ENCODE measurements at regions not wholly inside any gene's neighbourhood (a gene's known extent, or its start where the extent isn't known, plus 50 kb on each side); places are given as distances from the start of the nearest gene placed in this dataset.
A peak's percentile ranks its signal among the peaks of the same experiment; 100 is the strongest.

DNA sequence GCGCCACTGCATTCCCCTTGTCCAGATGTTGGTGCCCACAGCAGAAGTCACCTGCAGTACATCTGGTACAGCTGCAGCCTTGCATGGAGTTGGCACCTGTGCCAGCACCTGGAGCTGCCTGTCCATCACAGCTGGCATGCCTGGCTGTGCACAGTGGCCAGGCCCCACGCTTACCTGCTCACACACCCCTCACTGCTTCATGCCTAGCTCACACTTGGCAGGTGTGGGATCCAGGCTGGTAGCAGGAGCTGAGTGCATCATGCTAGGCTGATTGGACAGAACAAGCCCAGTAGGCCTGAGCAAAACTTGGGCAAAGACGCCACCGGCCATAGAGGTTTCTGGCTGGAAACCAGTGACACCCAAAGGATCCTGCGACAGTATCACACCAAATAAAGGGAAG, 402.8 kb downstream of the FOXG1 start:
- no peak for TF ChIP-seq CTCF (IDR thresholded peaks at IDR 0.05; ENCODE audit: insufficient read depth, low read depth, low read length, missing control alignments)
- DNase-seq (ENCODE audit: low read depth): no peak
- H3K4me3 ChIP-seq (ENCODE audit: low read length): no peak overlapping the region

- no peak for TF ChIP-seq CTCF (IDR thresholded peaks at IDR 0.05; ENCODE audit: insufficient read depth, low read depth, low read length, missing control alignments)
- peak; percentile 42 for DNase-seq (ENCODE audit: low read depth)
- H3K4me3 ChIP-seq (ENCODE audit: low read length): no peak overlapping the region
These were observed 409.1 kb downstream of the FOXG1 start for GRCh38 chr14:29175706-29176105.

GRCh38 chr14:29176876-29177275, 410.3 kb downstream of the FOXG1 start:
- H3K4me3 ChIP-seq (ENCODE audit: low read length): no peak overlapping the region
- DNase-seq (ENCODE audit: low read depth): no peak
- no peak for TF ChIP-seq CTCF (IDR thresholded peaks at IDR 0.05; ENCODE audit: insufficient read depth, low read depth, low read length, missing control alignments)

GRCh38 chr14:29178971-29179370, 412.4 kb downstream of the FOXG1 start:
- no peak for TF ChIP-seq CTCF (IDR thresholded peaks at IDR 0.05; ENCODE audit: insufficient read depth, low read depth, low read length, missing control alignments)
- DNase-seq (ENCODE audit: low read depth): no peak
- no peak overlapping the region for H3K4me3 ChIP-seq (ENCODE audit: low read length)

- no peak for DNase-seq (ENCODE audit: low read depth)
- no peak overlapping the region for H3K4me3 ChIP-seq (ENCODE audit: low read length)
- no peak for TF ChIP-seq CTCF (IDR thresholded peaks at IDR 0.05; ENCODE audit: insufficient read depth, low read depth, low read length, missing control alignments)
These were observed 424.5 kb downstream of the FOXG1 start for GRCh38 chr14:29191092-29191491.

DNA sequence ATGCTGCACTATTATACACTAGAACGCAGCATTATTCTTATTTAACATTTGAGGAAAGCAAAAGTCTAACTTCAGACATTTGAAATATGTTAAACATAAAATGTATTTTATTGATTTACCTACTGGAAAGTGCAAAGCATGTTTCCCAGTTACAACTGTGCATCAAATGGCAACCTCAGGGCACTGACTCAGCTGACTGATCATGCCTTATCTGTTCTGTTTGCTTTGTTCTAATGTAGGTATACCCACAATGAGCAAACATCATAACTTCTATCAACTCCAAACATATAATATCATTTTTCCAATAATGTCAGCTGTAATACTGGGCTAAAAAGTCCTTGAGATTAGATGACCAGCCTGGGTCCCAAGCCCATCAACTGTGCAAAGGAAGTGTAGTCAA, 431.0 kb downstream of the FOXG1 start:
- DNase-seq (ENCODE audit: low read depth): no peak
- no peak overlapping the region for H3K4me3 ChIP-seq (ENCODE audit: low read length)
- TF ChIP-seq CTCF (IDR thresholded peaks at IDR 0.05; ENCODE audit: insufficient read depth, low read depth, low read length, missing control alignments): no peak

DNA sequence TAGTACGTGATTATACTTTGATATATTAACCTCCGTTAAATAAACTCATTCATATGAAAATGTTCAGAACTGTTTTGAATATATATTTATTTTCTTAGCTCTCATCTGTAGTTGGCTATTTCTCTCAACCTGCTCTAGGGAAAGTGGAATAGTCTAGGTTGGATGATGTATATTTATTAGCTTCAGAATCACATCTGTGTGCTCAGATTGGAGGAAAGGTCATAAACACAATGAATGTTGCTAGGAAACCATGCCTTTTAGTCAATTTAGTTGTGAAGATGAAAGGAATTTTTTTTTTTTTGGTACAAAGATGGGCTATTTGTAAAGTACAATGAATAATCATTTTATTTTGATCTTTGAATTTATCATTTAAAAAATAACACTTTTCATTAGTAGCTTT, 439.1 kb downstream of the FOXG1 start:
- DNase-seq (ENCODE audit: low read depth): no peak

More for the DNA sequence above, 439.1 kb downstream of the FOXG1 start:
- no peak overlapping the region for H3K4me3 ChIP-seq (ENCODE audit: low read length)
- TF ChIP-seq CTCF (IDR thresholded peaks at IDR 0.05; ENCODE audit: insufficient read depth, low read depth, low read length, missing control alignments): no peak
